Testis (tissue), 2 donors: ENCODE measurements at regions not wholly inside any gene's neighbourhood (a gene's known extent, or its start where the extent isn't known, plus 50 kb on each side); places are given as distances from the start of the nearest gene placed in this dataset.

ENCODE experiments used
- DNase-seq: peaks from one replicate; pipeline ENCODE4 v3.0.0-alpha.2; 2019
- H3K27ac ChIP-seq, 2 donors: fragments of 200-600 bp; sonication (generic); one replicate each; pipeline ENCODE4 v1.5.1; 2019
- H3K27me3 ChIP-seq: fragments of 200-600 bp; sonication (generic); one replicate; pipeline ENCODE4 v1.5.1; 2019
- H3K36me3 ChIP-seq: fragments of 200-600 bp; sonication (generic); one replicate; pipeline ENCODE4 v1.5.1; 2017; ENCODE audit warnings: low read depth; ENCODE audit errors: missing control alignments
- H3K4me1 ChIP-seq: fragments of 200-600 bp; sonication (generic); one replicate; pipeline ENCODE4 v1.5.1; 2019
- H3K4me3 ChIP-seq, 2 donors: fragments of 200-600 bp; sonication (generic); one replicate each; pipeline ENCODE4 v1.5.1; 2017 to 2019
- H3K9me3 ChIP-seq: fragments of 200-600 bp; sonication (generic); one replicate; pipeline ENCODE4 v1.5.1; 2017
- POLR2A ChIP-seq: fragments of 450-650 bp; IDR thresholded peaks from one replicate; pipeline ENCODE4 v1.6.1; 2017; ENCODE audit warnings: antibody characterized with exemption, mild to moderate bottlenecking, moderate library complexity
- WGBS, 2 donors: methylation state at CpG; one replicate each; pipeline ENCODE4 v1.1.5; 2018; 5-methylcytosine and 5-hydroxymethylcytosine counted together
- intact Hi-C: fragments of 100-400 bp; cut with DNase I; formaldehyde crosslinking; loops from one replicate; pipeline ENCODE4 v1.15.1; 2023; ENCODE audit warnings: low total_unique reads
- TF ChIP-seq, protein P1 (sequence below), 3 experiments: fragments of 450-650 bp in 2 of 3; fragments of 200-600 bp in 1 of 3; sonication (generic) in 1 of 3; IDR thresholded peaks; one replicate each; pipeline ENCODE4 v1.5.1; 2016 to 2019; ENCODE audit warnings: antibody characterized with exemption in 3 of 3, mild to moderate bottlenecking in 2 of 3, moderate library complexity in 1 of 3

DNA sequence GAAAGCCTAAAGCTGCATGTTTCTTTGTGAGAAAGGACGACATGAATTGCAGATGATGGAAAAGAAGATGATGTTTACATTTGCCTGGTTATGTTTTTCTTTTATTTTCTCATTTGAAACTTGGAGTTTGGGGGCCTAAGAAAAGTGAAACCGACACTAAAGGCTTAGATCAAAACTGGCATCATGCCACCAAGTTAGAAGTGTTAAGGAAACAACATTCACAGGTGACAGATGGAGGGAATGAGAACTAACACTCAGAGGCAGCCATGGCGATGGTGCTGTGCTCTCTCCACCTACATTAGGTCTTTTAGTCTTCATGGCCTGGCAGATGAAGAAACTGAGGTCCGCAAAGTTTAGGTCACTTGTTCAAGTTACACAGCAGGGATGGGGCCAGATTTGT is 923.6 kb downstream of the TUSC7 start:
- intact Hi-C loops: no loop called here
- Histone ChIP-seq H3K4me1 (no peaks in the 10 kb centered on the region), H3K36me3 (no peaks in the 10 kb centered on the region), H3K27me3 (no peaks in the 10 kb centered on the region), H3K4me3 (no peak overlapping the region), H3K9me3 (no peaks in the 10 kb centered on the region), H3K27ac (no peak overlapping the region)
- no peak for TF ChIP-seq POLR2A
- TF ChIP-seq, protein P1, sequence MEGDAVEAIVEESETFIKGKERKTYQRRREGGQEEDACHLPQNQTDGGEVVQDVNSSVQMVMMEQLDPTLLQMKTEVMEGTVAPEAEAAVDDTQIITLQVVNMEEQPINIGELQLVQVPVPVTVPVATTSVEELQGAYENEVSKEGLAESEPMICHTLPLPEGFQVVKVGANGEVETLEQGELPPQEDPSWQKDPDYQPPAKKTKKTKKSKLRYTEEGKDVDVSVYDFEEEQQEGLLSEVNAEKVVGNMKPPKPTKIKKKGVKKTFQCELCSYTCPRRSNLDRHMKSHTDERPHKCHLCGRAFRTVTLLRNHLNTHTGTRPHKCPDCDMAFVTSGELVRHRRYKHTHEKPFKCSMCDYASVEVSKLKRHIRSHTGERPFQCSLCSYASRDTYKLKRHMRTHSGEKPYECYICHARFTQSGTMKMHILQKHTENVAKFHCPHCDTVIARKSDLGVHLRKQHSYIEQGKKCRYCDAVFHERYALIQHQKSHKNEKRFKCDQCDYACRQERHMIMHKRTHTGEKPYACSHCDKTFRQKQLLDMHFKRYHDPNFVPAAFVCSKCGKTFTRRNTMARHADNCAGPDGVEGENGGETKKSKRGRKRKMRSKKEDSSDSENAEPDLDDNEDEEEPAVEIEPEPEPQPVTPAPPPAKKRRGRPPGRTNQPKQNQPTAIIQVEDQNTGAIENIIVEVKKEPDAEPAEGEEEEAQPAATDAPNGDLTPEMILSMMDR (IDR thresholded peaks at IDR 0.05): no peak
- WGBS, 2 donors: 78 to 81% methylated on average over 4 of the region's 4 CpGs
- DNase-seq: no peak

DNA sequence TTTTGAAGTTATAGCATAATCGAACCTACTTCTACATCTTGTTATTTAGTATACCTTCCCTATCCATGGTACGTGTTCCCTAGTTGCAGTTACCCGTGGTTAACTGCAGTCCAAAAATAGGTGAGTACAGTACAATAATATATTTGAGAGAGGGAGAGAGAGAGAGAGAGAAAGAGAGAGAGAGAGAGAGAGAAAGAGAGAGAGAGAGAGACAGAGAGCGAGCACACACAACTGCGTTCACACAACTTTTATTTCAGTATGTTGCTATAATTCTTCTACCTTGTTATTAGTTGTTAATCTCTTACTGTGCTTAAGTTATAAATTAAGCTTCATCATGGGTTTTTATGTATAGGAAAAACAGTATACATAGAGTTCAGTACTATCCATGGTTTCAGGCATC is 928.1 kb downstream of the TUSC7 start:
- Histone ChIP-seq H3K4me3 (no peak overlapping the region), H3K4me1 (no peaks in the 10 kb centered on the region), H3K9me3 (no peaks in the 10 kb centered on the region), H3K27ac (no peak overlapping the region), H3K36me3 (no peaks in the 10 kb centered on the region), H3K27me3 (no peaks in the 10 kb centered on the region)
- TF ChIP-seq POLR2A: no peak
- TF ChIP-seq, protein P1 (IDR thresholded peaks at IDR 0.05): no peak
- intact Hi-C loops: no loop called here
- no peak for DNase-seq
- WGBS, 2 donors: 77 to 83% methylated on average over 5 of the region's 5 CpGs

DNA sequence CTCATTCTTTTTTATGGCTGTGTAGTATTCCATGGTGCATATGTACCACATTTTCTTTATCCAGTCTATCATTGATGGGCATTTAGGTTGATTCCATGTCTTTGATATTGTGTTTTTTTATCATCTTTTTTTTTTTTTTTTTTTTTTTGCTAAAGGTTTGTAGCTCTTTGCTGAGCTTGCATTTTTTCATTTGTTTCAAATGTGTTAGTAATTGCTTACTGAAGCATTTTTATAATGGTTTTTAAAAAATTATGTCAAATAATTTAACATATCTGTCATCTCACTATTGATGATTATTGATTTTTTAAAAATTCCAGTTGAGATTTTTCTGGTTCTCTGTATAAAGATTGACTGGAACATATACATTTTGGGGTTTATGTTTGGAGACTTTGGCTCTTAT is 934.6 kb downstream of the TUSC7 start:
- no peak overlapping the region for H3K4me3 ChIP-seq
- no peaks in the 10 kb centered on the region for H3K36me3 ChIP-seq
- no peaks in the 10 kb centered on the region for H3K4me1 ChIP-seq
- no peak for DNase-seq
- no peaks in the 10 kb centered on the region for H3K9me3 ChIP-seq
- H3K27ac ChIP-seq: no peak overlapping the region
- intact Hi-C loops: no loop called here
- TF ChIP-seq, protein P1 (IDR thresholded peaks at IDR 0.05): no peak
- no peak for TF ChIP-seq POLR2A
- H3K27me3 ChIP-seq: no peaks in the 10 kb centered on the region

DNA sequence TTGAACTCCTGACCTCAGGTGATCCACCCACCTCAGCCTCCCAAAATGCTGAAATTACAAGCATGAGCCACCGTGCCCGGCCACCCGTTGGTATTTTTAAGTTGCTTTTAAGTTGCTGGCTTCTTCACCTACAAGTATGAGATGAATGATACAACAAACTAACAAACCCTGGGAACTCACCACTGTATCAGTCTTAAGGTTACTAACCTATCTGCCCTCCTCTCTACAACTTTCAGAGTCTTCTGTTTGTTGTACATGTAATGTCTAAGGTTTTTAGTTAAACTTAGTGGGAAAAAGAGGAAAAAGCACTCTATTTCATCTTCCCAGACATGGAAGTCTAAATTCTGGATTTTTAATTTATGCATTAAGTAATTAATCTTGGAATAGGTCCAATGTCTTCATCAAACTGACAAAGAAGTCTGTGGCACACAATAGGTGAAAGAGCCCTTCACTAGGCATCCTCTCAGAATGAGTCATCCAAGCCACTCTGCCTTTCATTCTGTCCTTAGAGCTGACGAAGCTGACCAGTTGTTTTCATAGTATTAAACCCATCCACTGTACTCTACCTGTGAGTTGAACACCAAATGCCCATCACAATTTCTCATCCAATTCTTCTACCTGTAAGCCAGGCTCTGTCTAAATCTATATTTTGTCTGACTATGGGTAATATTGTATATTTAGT is 936.1 kb downstream of the TUSC7 start:
- intact Hi-C loops: no loop called here
- no peak overlapping the region for H3K4me3 ChIP-seq
- no peaks in the 10 kb centered on the region for H3K36me3 ChIP-seq
- no peaks in the 10 kb centered on the region for H3K4me1 ChIP-seq
- no peaks in the 10 kb centered on the region for H3K27me3 ChIP-seq
- H3K27ac ChIP-seq: no peak overlapping the region
- TF ChIP-seq, protein P1 (IDR thresholded peaks at IDR 0.05): no peak
- TF ChIP-seq POLR2A: no peak
- WGBS, 2 donors: 96 to 97% methylated on average over 4 of the region's 4 CpGs
- H3K9me3 ChIP-seq: no peaks in the 10 kb centered on the region
- no peak for DNase-seq

DNA sequence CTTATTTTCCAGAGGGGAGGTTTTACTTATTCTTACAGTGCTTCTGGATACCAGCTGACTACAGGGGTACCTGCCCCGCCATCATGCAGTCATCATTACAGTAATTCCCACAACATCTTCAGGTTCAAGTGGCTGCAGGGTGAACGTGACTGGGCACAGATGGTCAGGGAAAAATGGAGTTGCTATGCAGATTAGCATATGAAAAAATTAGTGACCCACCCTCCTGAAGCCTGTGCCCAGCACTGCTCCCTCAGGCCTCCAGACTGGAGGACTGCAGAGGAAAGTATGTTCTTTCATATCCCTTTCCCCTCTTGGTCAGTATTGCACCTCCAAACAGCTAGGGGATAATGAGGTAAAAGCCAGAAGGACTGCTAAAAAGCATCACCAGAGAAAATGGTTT is 937.9 kb downstream of the TUSC7 start:
- 82 to 88% methylated on average over 2 of the region's 2 CpGs for WGBS, 2 donors
- no peak for DNase-seq
- TF ChIP-seq POLR2A: no peak
- TF ChIP-seq, protein P1 (IDR thresholded peaks at IDR 0.05): no peak
- Histone ChIP-seq H3K27ac (no peak overlapping the region), H3K4me1 (no peaks in the 10 kb centered on the region), H3K27me3 (no peaks in the 10 kb centered on the region), H3K9me3 (no peaks in the 10 kb centered on the region), H3K4me3 (no peak overlapping the region), H3K36me3 (no peaks in the 10 kb centered on the region)
- intact Hi-C loops: no loop called here
